ENCODE measurements at regions not wholly inside any gene's neighbourhood (a gene's known extent, or its start where the extent isn't known, plus 50 kb on each side); places are given as distances from the start of the nearest gene placed in this dataset.

GRCh38 chr10:32125023-32125422 is 68.8 kb upstream of the KIF5B start:
- FAIRE-seq (no peak), DNase-seq (ENCODE audit: insufficient read length, low spot score) (no peak)
- no peak for TF ChIP-seq CTCF (IDR thresholded peaks at IDR 0.05; ENCODE audit: insufficient read depth, missing control alignments)

- no peak for DNase-seq (ENCODE audit: insufficient read length, low spot score)
- FAIRE-seq, result no peak
- TF ChIP-seq CTCF (IDR thresholded peaks at IDR 0.05; ENCODE audit: insufficient read depth, missing control alignments), result no peak
These were observed 66.8 kb upstream of the KIF5B start for GRCh38 chr10:32123021-32123420.

- no peak for DNase-seq (ENCODE audit: insufficient read length, low spot score)
- TF ChIP-seq CTCF (IDR thresholded peaks at IDR 0.05; ENCODE audit: insufficient read depth, missing control alignments), result no peak
- FAIRE-seq, result no peak
These were observed 65.4 kb upstream of the KIF5B start for GRCh38 chr10:32121648-32122047.

GRCh38 chr10:32120147-32120546 is 63.9 kb upstream of the KIF5B start:
- no peak for DNase-seq (ENCODE audit: insufficient read length, low spot score)
- no peak for FAIRE-seq
- TF ChIP-seq CTCF (IDR thresholded peaks at IDR 0.05; ENCODE audit: insufficient read depth, missing control alignments), result no peak

- DNase-seq (ENCODE audit: insufficient read length, low spot score), result no peak
- FAIRE-seq, result no peak
- no peak for TF ChIP-seq CTCF (IDR thresholded peaks at IDR 0.05; ENCODE audit: insufficient read depth, missing control alignments)
These were observed 58.3 kb upstream of the KIF5B start for GRCh38 chr10:32114508-32114907.

- FAIRE-seq, result no peak
- no peak for TF ChIP-seq CTCF (IDR thresholded peaks at IDR 0.05; ENCODE audit: insufficient read depth, missing control alignments)
- DNase-seq (ENCODE audit: insufficient read length, low spot score), result no peak
These were observed 55.8 kb upstream of the KIF5B start for GRCh38 chr10:32112055-32112454.

- FAIRE-seq (no peak), DNase-seq (ENCODE audit: insufficient read length, low spot score) (no peak)
- no peak for TF ChIP-seq CTCF (IDR thresholded peaks at IDR 0.05; ENCODE audit: insufficient read depth, missing control alignments)
These were observed 55.4 kb upstream of the KIF5B start for GRCh38 chr10:32111585-32111984.
